SJSA1 (cell line): ENCODE measurements at regions not wholly inside any gene's neighbourhood (a gene's known extent, or its start where the extent isn't known, plus 50 kb on each side); places are given as distances from the start of the nearest gene placed in this dataset.

Experiments used
- DNase-seq, 2 experiments: peaks; one replicate each; pipeline ENCODE4 v3.0.0-alpha.2; 2015 to 2020; ENCODE audit warnings: low spot score in 2 of 2, low read depth in 1 of 2
- H3K27ac ChIP-seq: fragments of 250-450 bp; sonication (Bioruptor Pico); 2 replicates; pipeline ENCODE4 v1.5.1; 2020; ENCODE audit warnings: mild to moderate bottlenecking, moderate library complexity
- H3K27me3 ChIP-seq: fragments of 250-450 bp; sonication (Bioruptor Pico); replicated peaks from 2 replicates; pipeline ENCODE4 v1.5.1; 2020; ENCODE audit warnings: mild to moderate bottlenecking, moderate library complexity
- H3K36me3 ChIP-seq: fragments of 250-450 bp; sonication (Bioruptor Pico); 2 replicates; pipeline ENCODE4 v1.5.1; 2020; ENCODE audit warnings: mild to moderate bottlenecking
- H3K4me1 ChIP-seq: fragments of 250-450 bp; sonication (Bioruptor Pico); replicated peaks from 2 replicates; pipeline ENCODE4 v1.6.1; 2021; ENCODE audit warnings: mild to moderate bottlenecking
- H3K4me3 ChIP-seq: fragments of 250-450 bp; sonication (Bioruptor Pico); 2 replicates; pipeline ENCODE4 v1.5.1; 2020; ENCODE audit warnings: mild to moderate bottlenecking
- H3K9me3 ChIP-seq: fragments of 250-450 bp; sonication (Bioruptor Pico); replicated peaks from 2 replicates; pipeline ENCODE4 v1.5.1; 2020; ENCODE audit warnings: mild to moderate bottlenecking

- H3K36me3 ChIP-seq: no peaks in the 10 kb centered on the region
- no peak overlapping the region for H3K4me3 ChIP-seq
- H3K9me3 ChIP-seq: 0 out of 2 replicates have a peak, but pooled peaks cover 8% of the 10 kb centered on the region
- DNase-seq: no peak
- no peaks in the 10 kb centered on the region for H3K4me1 ChIP-seq
- no peak overlapping the region for H3K27ac ChIP-seq
- H3K27me3 ChIP-seq: no peaks in the 10 kb centered on the region
Observed at GRCh38 chr1:187619175-187619574, 790.4 kb downstream of the PLA2G4A start.

- Histone ChIP-seq H3K9me3 (0 out of 2 replicates have a peak, but pooled peaks cover 5% of the 10 kb centered on the region), H3K36me3 (no peaks in the 10 kb centered on the region), H3K27ac (no peak overlapping the region), H3K27me3 (no peaks in the 10 kb centered on the region), H3K4me3 (no peak overlapping the region), H3K4me1 (no peaks in the 10 kb centered on the region)
- DNase-seq: no peak
Observed at GRCh38 chr1:187621951-187622350, 793.2 kb downstream of the PLA2G4A start.

- Histone ChIP-seq H3K27ac (no peak overlapping the region), H3K4me1 (no peaks in the 10 kb centered on the region), H3K4me3 (no peak overlapping the region), H3K9me3 (0 out of 2 replicates have a peak, but pooled peaks cover 5% of the 10 kb centered on the region), H3K27me3 (no peaks in the 10 kb centered on the region), H3K36me3 (no peaks in the 10 kb centered on the region)
- no peak for DNase-seq
Observed at GRCh38 chr1:187622545-187622944, 793.8 kb downstream of the PLA2G4A start.

- Histone ChIP-seq H3K9me3 (peaks cover 8% of the 10 kb centered on the region; the same call in 1 of the 2 replicates), H3K4me3 (no peak overlapping the region), H3K27ac (no peak overlapping the region), H3K36me3 (no peaks in the 10 kb centered on the region), H3K4me1 (no peaks in the 10 kb centered on the region), H3K27me3 (no peaks in the 10 kb centered on the region)
- no peak for DNase-seq
Observed at GRCh38 chr1:187624812-187625545, 796.2 kb downstream of the PLA2G4A start.

GRCh38 chr1:187626056-187626455, 797.3 kb downstream of the PLA2G4A start:
- Histone ChIP-seq H3K9me3 (peaks cover 6% of the 10 kb centered on the region; the same call in 1 of the 2 replicates), H3K4me3 (no peak overlapping the region), H3K36me3 (no peaks in the 10 kb centered on the region), H3K4me1 (no peaks in the 10 kb centered on the region), H3K27me3 (no peaks in the 10 kb centered on the region), H3K27ac (no peak overlapping the region)
- no peak for DNase-seq

- DNase-seq: no peak
- Histone ChIP-seq H3K27ac (no peak overlapping the region), H3K4me3 (no peak overlapping the region), H3K9me3 (peaks cover 3% of the 10 kb centered on the region; the same call in 1 of the 2 replicates), H3K4me1 (no peaks in the 10 kb centered on the region), H3K27me3 (no peaks in the 10 kb centered on the region), H3K36me3 (no peaks in the 10 kb centered on the region)
Observed at GRCh38 chr1:187627516-187627915, 798.8 kb downstream of the PLA2G4A start.

GRCh38 chr1:187629075-187629474, 800.3 kb downstream of the PLA2G4A start:
- Histone ChIP-seq H3K27ac (no peak overlapping the region), H3K9me3 (peaks cover 3% of the 10 kb centered on the region; the same call in 1 of the 2 replicates), H3K4me3 (no peak overlapping the region), H3K4me1 (no peaks in the 10 kb centered on the region), H3K36me3 (no peaks in the 10 kb centered on the region), H3K27me3 (no peaks in the 10 kb centered on the region)
- no peak for DNase-seq

GRCh38 chr1:187630653-187631380, 802.1 kb downstream of the PLA2G4A start:
- Histone ChIP-seq H3K27ac (no peak overlapping the region), H3K4me3 (no peak overlapping the region), H3K9me3 (peaks cover 3% of the 10 kb centered on the region; the same call in 1 of the 2 replicates), H3K36me3 (no peaks in the 10 kb centered on the region), H3K27me3 (no peaks in the 10 kb centered on the region), H3K4me1 (no peaks in the 10 kb centered on the region)
- no peak for DNase-seq

GRCh38 chr1:187631381-187631675, 802.6 kb downstream of the PLA2G4A start:
- Histone ChIP-seq H3K27me3 (no peaks in the 10 kb centered on the region), H3K9me3 (peaks cover 3% of the 10 kb centered on the region; the same call in 1 of the 2 replicates), H3K4me3 (no peak overlapping the region), H3K27ac (no peak overlapping the region), H3K36me3 (no peaks in the 10 kb centered on the region), H3K4me1 (no peaks in the 10 kb centered on the region)
- DNase-seq: no peak

GRCh38 chr1:187631984-187632383, 803.2 kb downstream of the PLA2G4A start:
- DNase-seq: no peak
- H3K27ac ChIP-seq: no peak overlapping the region
- H3K4me1 ChIP-seq: no peaks in the 10 kb centered on the region
- H3K9me3 ChIP-seq: peaks cover 3% of the 10 kb centered on the region; the same call in 1 of the 2 replicates
- H3K36me3 ChIP-seq: no peaks in the 10 kb centered on the region
- H3K4me3 ChIP-seq: no peak overlapping the region
- H3K27me3 ChIP-seq: no peaks in the 10 kb centered on the region

- H3K36me3 ChIP-seq: no peaks in the 10 kb centered on the region
- no peak overlapping the region for H3K27ac ChIP-seq
- H3K27me3 ChIP-seq: no peaks in the 10 kb centered on the region
- H3K4me1 ChIP-seq: no peaks in the 10 kb centered on the region
- DNase-seq: no peak
- no peak overlapping the region for H3K4me3 ChIP-seq
- no peaks in the 10 kb centered on the region for H3K9me3 ChIP-seq
Observed at GRCh38 chr1:187634940-187635339, 806.2 kb downstream of the PLA2G4A start.

- 0 out of 2 replicates have a peak, but pooled peaks cover 2% of the 10 kb centered on the region for H3K9me3 ChIP-seq
- H3K27ac ChIP-seq: no peak overlapping the region
- no peak overlapping the region for H3K4me3 ChIP-seq
- H3K4me1 ChIP-seq: no peaks in the 10 kb centered on the region
- H3K27me3 ChIP-seq: no peaks in the 10 kb centered on the region
- no peaks in the 10 kb centered on the region for H3K36me3 ChIP-seq
- no peak for DNase-seq
Observed at GRCh38 chr1:187638733-187639434, 810.1 kb downstream of the PLA2G4A start.

GRCh38 chr1:187641015-187641414, 812.3 kb downstream of the PLA2G4A start:
- Histone ChIP-seq H3K27me3 (no peaks in the 10 kb centered on the region), H3K36me3 (no peaks in the 10 kb centered on the region), H3K27ac (no peak overlapping the region), H3K4me1 (no peaks in the 10 kb centered on the region), H3K4me3 (no peak overlapping the region), H3K9me3 (0 out of 2 replicates have a peak, but pooled peaks cover 6% of the 10 kb centered on the region)
- DNase-seq: no peak

GRCh38 chr1:187641463-187641862, 812.7 kb downstream of the PLA2G4A start:
- no peaks in the 10 kb centered on the region for H3K36me3 ChIP-seq
- no peaks in the 10 kb centered on the region for H3K4me1 ChIP-seq
- H3K9me3 ChIP-seq: 0 out of 2 replicates have a peak, but pooled peaks cover 6% of the 10 kb centered on the region
- H3K27ac ChIP-seq: no peak overlapping the region
- H3K27me3 ChIP-seq: no peaks in the 10 kb centered on the region
- DNase-seq: no peak
- no peak overlapping the region for H3K4me3 ChIP-seq
